DND-41 (cell line): ENCODE measurements at regions not wholly inside any gene's neighbourhood (a gene's known extent, or its start where the extent isn't known, plus 50 kb on each side); places are given as distances from the start of the nearest gene placed in this dataset.

Source experiments
- ATAC-seq: fragments of 200-7000 bp; cut with Tn5 transposase; 3 replicates; pipeline ENCODE4 v1.9.1; 2021; ENCODE audit warnings: low read depth; ENCODE audit not compliant: insufficient read depth
- DNase-seq: peaks from one replicate; pipeline ENCODE4 v3.0.0-alpha.2; 2020
- H2AFZ ChIP-seq: 2 replicates; pipeline ENCODE4 v1.6.0; 2012; ENCODE audit warnings: low read depth, low read length
- H3K27ac ChIP-seq: 2 replicates; pipeline ENCODE4 v1.5.1; 2012; ENCODE audit warnings: low read length, inconsistent platforms
- H3K27me3 ChIP-seq: fragments of 200-600 bp; sonication (generic); 2 replicates; pipeline ENCODE4 v1.6.0; 2012; ENCODE audit warnings: low read length, mild to moderate bottlenecking, inconsistent platforms; ENCODE audit not compliant: insufficient read depth, poor library complexity
- H3K36me3 ChIP-seq: 2 replicates; pipeline ENCODE4 v1.5.1; 2012; ENCODE audit warnings: low read length, inconsistent platforms; ENCODE audit not compliant: insufficient read depth
- H3K4me1 ChIP-seq: 2 replicates; pipeline ENCODE4 v1.5.1; 2012; ENCODE audit warnings: mild to moderate bottlenecking, low read length; ENCODE audit not compliant: insufficient read depth
- H3K4me2 ChIP-seq: 2 replicates; pipeline ENCODE4 v1.6.0; 2012; ENCODE audit warnings: mild to moderate bottlenecking, moderate library complexity, low read length, inconsistent platforms; ENCODE audit not compliant: insufficient read depth
- H3K4me3 ChIP-seq, 2 experiments: fragments of 200-600 bp in 1 of 2; shearing (Covaris generic) in 1 of 2; 2 replicates each; pipeline ENCODE4 v1.5.1; 2012 to 2016; ENCODE audit warnings: inconsistent platforms in 2 of 2, low read length in 2 of 2, mild to moderate bottlenecking in 2 of 2, low read depth in 1 of 2, moderate library complexity in 1 of 2
- H3K79me2 ChIP-seq: 2 replicates; pipeline ENCODE4 v1.6.0; 2012; ENCODE audit warnings: low read length, inconsistent platforms; ENCODE audit not compliant: insufficient read depth
- H3K9ac ChIP-seq: 2 replicates; pipeline ENCODE4 v1.6.0; 2012; ENCODE audit warnings: low read depth, mild to moderate bottlenecking, inconsistent platforms, low read length, moderate library complexity
- H3K9me3 ChIP-seq: 2 replicates; pipeline ENCODE4 v1.5.1; 2012; ENCODE audit warnings: low read length, moderate library complexity, mild to moderate bottlenecking, inconsistent platforms; ENCODE audit not compliant: insufficient read depth, severe bottlenecking
- H4K20me1 ChIP-seq: 2 replicates; pipeline ENCODE4 v1.6.0; 2012; ENCODE audit warnings: low read length; ENCODE audit not compliant: insufficient read depth
- EZH2 ChIP-seq: IDR thresholded peaks from 3 replicates; pipeline ENCODE4 v1.6.1; 2012; ENCODE audit warnings: borderline replicate concordance, low read depth, mild to moderate bottlenecking, moderate library complexity, low read length, inconsistent platforms; ENCODE audit not compliant: severe bottlenecking
- TF ChIP-seq, protein P1 (sequence below): IDR thresholded peaks from 2 replicates; pipeline ENCODE4 v1.5.1; 2012; ENCODE audit warnings: borderline replicate concordance, low read length, moderate library complexity, mild to moderate bottlenecking; ENCODE audit not compliant: poor library complexity, severe bottlenecking; ENCODE audit errors: extremely low read depth

DNA sequence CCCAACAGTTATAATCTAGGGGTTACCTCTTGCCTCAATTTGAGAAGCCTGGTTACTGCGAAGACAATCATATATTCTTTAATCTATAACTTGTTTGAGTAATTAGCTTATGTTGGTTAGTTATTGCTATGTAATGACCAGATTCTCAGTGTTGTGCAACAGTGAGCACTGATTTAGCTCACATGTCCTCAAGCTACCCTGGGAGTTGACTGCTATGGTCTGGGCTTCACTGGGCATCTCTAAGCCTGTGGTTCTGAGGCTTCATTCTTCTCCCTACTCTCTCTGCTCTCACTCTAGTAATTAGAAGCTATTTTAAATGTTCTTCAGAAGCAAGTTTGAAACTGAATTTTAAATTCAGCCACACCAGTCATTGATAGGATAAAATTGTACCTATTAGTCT lies 371.8 kb downstream of the PBX1 start:
- ATAC-seq (no peak), DNase-seq (no peak)
- Histone ChIP-seq H3K4me2 (no peak overlapping the region), H3K79me2 (no peaks in the 10 kb centered on the region), H3K4me1 (no peaks in the 10 kb centered on the region), H2AFZ (no peak overlapping the region), H3K9ac (no peak overlapping the region), H3K27me3 (no peaks in the 10 kb centered on the region), H3K36me3 (no peaks in the 10 kb centered on the region), H4K20me1 (no peaks in the 10 kb centered on the region), H3K27ac (no peak overlapping the region), H3K4me3 (no peak overlapping the region), H3K9me3 (no peaks in the 10 kb centered on the region)
- no peak for TF ChIP-seq EZH2
- TF ChIP-seq, protein P1, sequence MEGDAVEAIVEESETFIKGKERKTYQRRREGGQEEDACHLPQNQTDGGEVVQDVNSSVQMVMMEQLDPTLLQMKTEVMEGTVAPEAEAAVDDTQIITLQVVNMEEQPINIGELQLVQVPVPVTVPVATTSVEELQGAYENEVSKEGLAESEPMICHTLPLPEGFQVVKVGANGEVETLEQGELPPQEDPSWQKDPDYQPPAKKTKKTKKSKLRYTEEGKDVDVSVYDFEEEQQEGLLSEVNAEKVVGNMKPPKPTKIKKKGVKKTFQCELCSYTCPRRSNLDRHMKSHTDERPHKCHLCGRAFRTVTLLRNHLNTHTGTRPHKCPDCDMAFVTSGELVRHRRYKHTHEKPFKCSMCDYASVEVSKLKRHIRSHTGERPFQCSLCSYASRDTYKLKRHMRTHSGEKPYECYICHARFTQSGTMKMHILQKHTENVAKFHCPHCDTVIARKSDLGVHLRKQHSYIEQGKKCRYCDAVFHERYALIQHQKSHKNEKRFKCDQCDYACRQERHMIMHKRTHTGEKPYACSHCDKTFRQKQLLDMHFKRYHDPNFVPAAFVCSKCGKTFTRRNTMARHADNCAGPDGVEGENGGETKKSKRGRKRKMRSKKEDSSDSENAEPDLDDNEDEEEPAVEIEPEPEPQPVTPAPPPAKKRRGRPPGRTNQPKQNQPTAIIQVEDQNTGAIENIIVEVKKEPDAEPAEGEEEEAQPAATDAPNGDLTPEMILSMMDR = no peak

DNA sequence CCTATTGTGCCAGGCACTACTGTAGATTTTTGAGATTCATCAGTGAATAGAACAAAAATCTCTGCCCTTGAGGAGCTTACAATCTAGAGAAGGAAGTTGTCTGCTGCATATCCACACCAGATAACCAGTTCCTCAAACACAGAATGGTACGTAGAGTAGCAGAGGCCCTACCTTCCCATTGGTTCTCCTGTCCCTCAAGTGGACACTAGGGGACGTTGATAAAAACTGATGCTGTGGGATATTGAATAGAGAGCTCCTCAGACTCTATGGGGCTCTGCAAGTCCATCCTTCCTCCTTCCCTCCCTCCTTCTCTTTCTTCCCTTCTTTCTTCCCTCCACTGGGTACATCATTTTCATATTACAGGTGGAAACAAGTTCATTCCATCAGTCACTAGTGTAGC lies 371.3 kb downstream of the PBX1 start:
- Histone ChIP-seq H3K79me2 (no peaks in the 10 kb centered on the region), H3K27me3 (no peaks in the 10 kb centered on the region), H3K36me3 (no peaks in the 10 kb centered on the region), H3K4me3 (no peak overlapping the region), H3K9me3 (no peaks in the 10 kb centered on the region), H3K4me2 (no peak overlapping the region), H3K9ac (no peak overlapping the region), H3K4me1 (no peaks in the 10 kb centered on the region), H2AFZ (no peak overlapping the region), H3K27ac (no peak overlapping the region), H4K20me1 (no peaks in the 10 kb centered on the region)
- no peak for ATAC-seq
- TF ChIP-seq, protein P1 = no peak
- no peak for TF ChIP-seq EZH2
- DNase-seq = no peak

DNA sequence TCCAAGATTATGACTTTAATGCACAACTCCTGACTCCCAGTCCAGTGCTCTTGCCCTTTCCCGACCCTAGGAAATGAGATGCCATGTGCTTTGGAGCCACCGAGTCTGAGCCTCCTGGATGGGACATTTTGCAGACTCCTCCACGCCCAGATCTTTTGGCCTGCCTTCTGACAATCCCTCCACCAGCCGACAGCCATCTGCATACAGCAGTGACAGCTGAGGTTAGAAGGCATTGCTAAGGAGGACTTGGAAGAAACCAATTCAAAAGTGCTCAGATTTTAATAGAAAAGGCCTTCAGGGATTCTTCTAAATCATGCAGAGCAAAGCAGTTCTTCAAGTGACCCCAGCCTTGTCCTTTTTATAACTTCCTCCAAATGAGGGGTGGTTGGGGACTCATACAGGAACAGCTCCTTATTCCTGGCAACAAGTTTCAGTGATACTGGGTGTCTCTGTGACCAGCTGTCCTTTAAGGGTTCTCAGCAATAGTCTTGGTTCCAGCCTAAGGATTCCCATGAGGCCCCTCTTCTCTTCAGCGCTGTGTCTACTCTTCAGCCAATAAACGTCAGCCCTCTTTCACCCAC lies 369.3 kb downstream of the PBX1 start:
- Histone ChIP-seq H4K20me1 (no peaks in the 10 kb centered on the region), H3K4me2 (no peak overlapping the region), H3K4me3 (no peak overlapping the region), H3K79me2 (no peaks in the 10 kb centered on the region), H3K9ac (no peak overlapping the region), H2AFZ (no peak overlapping the region), H3K27ac (no peak overlapping the region), H3K9me3 (no peaks in the 10 kb centered on the region), H3K27me3 (no peaks in the 10 kb centered on the region), H3K4me1 (no peaks in the 10 kb centered on the region), H3K36me3 (no peaks in the 10 kb centered on the region)
- DNase-seq (no peak), ATAC-seq (no peak)
- TF ChIP-seq EZH2 = no peak
- TF ChIP-seq, protein P1 = no peak

DNA sequence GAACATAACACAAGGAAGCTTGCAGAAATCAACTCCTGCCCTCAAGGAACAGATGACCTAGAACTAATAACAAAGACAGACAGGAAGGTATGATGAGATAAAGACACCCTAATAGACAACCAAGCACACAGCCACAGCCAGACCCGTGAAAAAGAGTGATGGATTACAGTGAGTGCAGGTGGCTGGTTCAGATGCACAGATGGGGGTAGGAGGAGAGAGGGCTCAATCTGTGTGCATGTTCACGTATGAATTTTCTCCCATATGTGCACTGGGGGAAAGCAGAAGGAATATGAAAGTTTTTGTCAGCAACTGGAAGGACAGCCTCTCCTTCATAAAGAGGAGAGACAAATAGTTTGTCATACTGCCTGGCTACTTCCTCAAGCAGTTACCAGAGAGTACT lies 367.1 kb downstream of the PBX1 start:
- no peaks in the 10 kb centered on the region for H4K20me1 ChIP-seq
- H3K4me3 ChIP-seq = no peak overlapping the region
- H3K27ac ChIP-seq = no peak overlapping the region
- H3K9ac ChIP-seq = no peak overlapping the region
- TF ChIP-seq, protein P1 = no peak
- TF ChIP-seq EZH2 = no peak
- ATAC-seq (no peak), DNase-seq (no peak)
- no peak overlapping the region for H2AFZ ChIP-seq
- no peaks in the 10 kb centered on the region for H3K9me3 ChIP-seq
- no peak overlapping the region for H3K4me2 ChIP-seq
- no peaks in the 10 kb centered on the region for H3K36me3 ChIP-seq
- H3K27me3 ChIP-seq = no peaks in the 10 kb centered on the region
- H3K79me2 ChIP-seq = no peaks in the 10 kb centered on the region
- no peaks in the 10 kb centered on the region for H3K4me1 ChIP-seq
